ENCODE measurements at regions not wholly inside any gene's neighbourhood (a gene's known extent, or its start where the extent isn't known, plus 50 kb on each side); places are given as distances from the start of the nearest gene placed in this dataset.

- TF ChIP-seq, protein P1, sequence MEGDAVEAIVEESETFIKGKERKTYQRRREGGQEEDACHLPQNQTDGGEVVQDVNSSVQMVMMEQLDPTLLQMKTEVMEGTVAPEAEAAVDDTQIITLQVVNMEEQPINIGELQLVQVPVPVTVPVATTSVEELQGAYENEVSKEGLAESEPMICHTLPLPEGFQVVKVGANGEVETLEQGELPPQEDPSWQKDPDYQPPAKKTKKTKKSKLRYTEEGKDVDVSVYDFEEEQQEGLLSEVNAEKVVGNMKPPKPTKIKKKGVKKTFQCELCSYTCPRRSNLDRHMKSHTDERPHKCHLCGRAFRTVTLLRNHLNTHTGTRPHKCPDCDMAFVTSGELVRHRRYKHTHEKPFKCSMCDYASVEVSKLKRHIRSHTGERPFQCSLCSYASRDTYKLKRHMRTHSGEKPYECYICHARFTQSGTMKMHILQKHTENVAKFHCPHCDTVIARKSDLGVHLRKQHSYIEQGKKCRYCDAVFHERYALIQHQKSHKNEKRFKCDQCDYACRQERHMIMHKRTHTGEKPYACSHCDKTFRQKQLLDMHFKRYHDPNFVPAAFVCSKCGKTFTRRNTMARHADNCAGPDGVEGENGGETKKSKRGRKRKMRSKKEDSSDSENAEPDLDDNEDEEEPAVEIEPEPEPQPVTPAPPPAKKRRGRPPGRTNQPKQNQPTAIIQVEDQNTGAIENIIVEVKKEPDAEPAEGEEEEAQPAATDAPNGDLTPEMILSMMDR (IDR thresholded peaks at IDR 0.05): no peak
- TF ChIP-seq EP300 (IDR thresholded peaks at IDR 0.05): no peak
- no peak for TF ChIP-seq POLR2A (IDR thresholded peaks at IDR 0.05)
Observed at GRCh38 chr1:29650476-29650875, 414.2 kb downstream of the PTPRU start.

Measured in upper lobe of left lung (tissue), 4 donors.